GM23338 (cell line): ENCODE measurements at regions not wholly inside any gene's neighbourhood (a gene's known extent, or its start where the extent isn't known, plus 50 kb on each side); places are given as distances from the start of the nearest gene placed in this dataset.

ENCODE experiments used
- ATAC-seq: fragments of 200-7000 bp; cut with Tn5 transposase; 3 replicates; pipeline ENCODE4 v1.9.1; 2020
- DNase-seq: peaks from one replicate; pipeline ENCODE4 v3.0.0-alpha.2; 2015; ENCODE audit warnings: low spot score
- H2AFZ ChIP-seq: fragments of 200-600 bp; sonication (generic); 2 replicates; pipeline ENCODE4 v1.8.0; 2016; ENCODE audit warnings: antibody characterized with exemption, mild to moderate bottlenecking, moderate library complexity
- H3F3A ChIP-seq: fragments of 200-600 bp; sonication (generic); replicated peaks from 2 replicates; pipeline ENCODE4 v1.8.0; 2017; ENCODE audit warnings: antibody characterized with exemption, mixed run types, low read depth
- H3K27ac ChIP-seq: fragments of 200-600 bp; sonication (generic); 2 replicates; pipeline ENCODE4 v1.6.1; 2016; ENCODE audit warnings: low read depth
- H3K27me3 ChIP-seq: fragments of 200-600 bp; sonication (generic); 2 replicates; pipeline ENCODE4 v1.8.0; 2016; ENCODE audit warnings: mild to moderate bottlenecking, mixed run types, moderate library complexity; ENCODE audit not compliant: insufficient read depth
- H3K36me3 ChIP-seq: fragments of 200-600 bp; sonication (generic); 2 replicates; pipeline ENCODE4 v1.8.0; 2016; ENCODE audit warnings: mild to moderate bottlenecking; ENCODE audit not compliant: insufficient read depth
- H3K4me1 ChIP-seq: fragments of 200-600 bp; sonication (generic); 2 replicates; pipeline ENCODE4 v1.8.0; 2016; ENCODE audit warnings: mild to moderate bottlenecking, moderate library complexity; ENCODE audit not compliant: insufficient read depth
- H3K4me2 ChIP-seq: fragments of 200-600 bp; sonication (generic); 2 replicates; pipeline ENCODE4 v1.7.1; 2017; ENCODE audit warnings: mixed run types
- H3K4me3 ChIP-seq: fragments of 200-600 bp; sonication (generic); 2 replicates; pipeline ENCODE4 v1.6.1; 2016; ENCODE audit warnings: mixed run types
- H3K79me2 ChIP-seq: fragments of 200-600 bp; sonication (generic); replicated peaks from 2 replicates; pipeline ENCODE4 v1.8.0; 2017; ENCODE audit warnings: mild to moderate bottlenecking; ENCODE audit not compliant: insufficient read depth
- H3K9me2 ChIP-seq: fragments of 200-600 bp; sonication (generic); 2 replicates; pipeline ENCODE4 v1.8.0; 2017; ENCODE audit not compliant: insufficient read depth
- H4K20me1 ChIP-seq: fragments of 200-600 bp; sonication (generic); replicated peaks from 2 replicates; pipeline ENCODE4 v1.8.0; 2017; ENCODE audit warnings: mild to moderate bottlenecking; ENCODE audit not compliant: insufficient read depth
- H3K27ac Mint-ChIP-seq: 2 replicates; pipeline ENCODE4 v1.8.0; 2020; ENCODE audit warnings: inconsistent platforms, mild to moderate bottlenecking, moderate library complexity, mixed read lengths
- H3K27me3 Mint-ChIP-seq: 3 replicates; pipeline ENCODE4 v1.8.0; 2022; ENCODE audit warnings: low read depth, mild to moderate bottlenecking, moderate library complexity, mixed read lengths, inconsistent platforms; ENCODE audit not compliant: insufficient read depth, poor library complexity
- H3K36me3 Mint-ChIP-seq: 3 replicates; pipeline ENCODE4 v1.8.0; 2021; ENCODE audit warnings: low read depth, mild to moderate bottlenecking, inconsistent platforms, moderate library complexity, mixed read lengths
- H3K4me1 Mint-ChIP-seq: 3 replicates; pipeline ENCODE4 v1.8.0; 2020; ENCODE audit warnings: mild to moderate bottlenecking, inconsistent platforms, mixed read lengths
- H3K4me3 Mint-ChIP-seq: 3 replicates; pipeline ENCODE4 v1.8.0; 2021; ENCODE audit warnings: moderate library complexity, mild to moderate bottlenecking, inconsistent platforms, mixed read lengths
- H3K9me3 Mint-ChIP-seq: 3 replicates; pipeline ENCODE4 v1.8.0; 2020; ENCODE audit warnings: moderate library complexity, mild to moderate bottlenecking, inconsistent platforms, mixed read lengths
- CREB1 ChIP-seq: fragments of 250-450 bp; sonication (Bioruptor Pico); IDR thresholded peaks from 2 replicates; pipeline ENCODE4 v1.5.0; 2020; ENCODE audit warnings: low read depth, mild to moderate bottlenecking, moderate library complexity
- EZH2 ChIP-seq: fragments of 200-600 bp; sonication (generic); IDR thresholded peaks from one replicate; pipeline ENCODE4 v1.8.0; 2017; ENCODE audit warnings: antibody characterized with exemption, mild to moderate bottlenecking, low read depth; ENCODE audit not compliant: unreplicated experiment
- EZH2phosphoT487 ChIP-seq: fragments of 200-600 bp; sonication (generic); IDR thresholded peaks from one replicate; pipeline ENCODE4 v1.8.1; 2018; ENCODE audit warnings: antibody characterized with exemption; ENCODE audit not compliant: unreplicated experiment
- JUNB ChIP-seq: IDR thresholded peaks from one replicate; pipeline ENCODE4 v1.6.1; 2016; ENCODE audit warnings: antibody characterized with exemption; ENCODE audit not compliant: unreplicated experiment
- NANOG ChIP-seq: IDR thresholded peaks from 2 replicates; pipeline ENCODE4 v1.6.1; 2016; ENCODE audit warnings: antibody characterized with exemption, borderline replicate concordance
- POLR2AphosphoS5 ChIP-seq: IDR thresholded peaks from 2 replicates; pipeline ENCODE4 v1.6.1; 2016; ENCODE audit warnings: antibody characterized with exemption, low read depth
- STAT1 ChIP-seq: IDR thresholded peaks from one replicate; pipeline ENCODE4 v1.6.1; 2016; ENCODE audit warnings: antibody characterized with exemption; ENCODE audit not compliant: unreplicated experiment
- ZNF114 ChIP-seq: fragments of 250-450 bp; sonication (Bioruptor Pico); IDR thresholded peaks from 2 replicates; pipeline ENCODE4 v1.5.0; 2020; ENCODE audit warnings: mild to moderate bottlenecking, moderate library complexity
- ZNF331 ChIP-seq: fragments of 250-450 bp; sonication (Bioruptor Pico); IDR thresholded peaks from 2 replicates; pipeline ENCODE4 v1.5.0; 2020; ENCODE audit warnings: low read depth, mild to moderate bottlenecking, moderate library complexity
- ZNF462 ChIP-seq: fragments of 250-450 bp; sonication (Bioruptor Pico); IDR thresholded peaks from 2 replicates; pipeline ENCODE4 v1.5.0; 2020; ENCODE audit warnings: mild to moderate bottlenecking, moderate library complexity
- TF ChIP-seq, protein P1 (sequence below), 2 experiments: fragments of 200-600 bp in 1 of 2; sonication (generic) in 1 of 2; conservative IDR thresholded peaks; 2 replicates each; pipeline versions ENCODE4 v1.5.1 to v1.6.1; 2016 to 2017; ENCODE audit warnings: antibody characterized with exemption in 2 of 2, low read depth in 2 of 2, mild to moderate bottlenecking in 2 of 2, moderate library complexity in 1 of 2
- TF ChIP-seq, protein P2 (sequence below): IDR thresholded peaks from 2 replicates; pipeline ENCODE4 v1.6.1; 2016; ENCODE audit warnings: antibody characterized with exemption
- TF ChIP-seq, protein P3 (sequence below): IDR thresholded peaks from one replicate; pipeline ENCODE4 v1.6.1; 2018; ENCODE audit warnings: antibody characterized with exemption; ENCODE audit not compliant: unreplicated experiment

DNA sequence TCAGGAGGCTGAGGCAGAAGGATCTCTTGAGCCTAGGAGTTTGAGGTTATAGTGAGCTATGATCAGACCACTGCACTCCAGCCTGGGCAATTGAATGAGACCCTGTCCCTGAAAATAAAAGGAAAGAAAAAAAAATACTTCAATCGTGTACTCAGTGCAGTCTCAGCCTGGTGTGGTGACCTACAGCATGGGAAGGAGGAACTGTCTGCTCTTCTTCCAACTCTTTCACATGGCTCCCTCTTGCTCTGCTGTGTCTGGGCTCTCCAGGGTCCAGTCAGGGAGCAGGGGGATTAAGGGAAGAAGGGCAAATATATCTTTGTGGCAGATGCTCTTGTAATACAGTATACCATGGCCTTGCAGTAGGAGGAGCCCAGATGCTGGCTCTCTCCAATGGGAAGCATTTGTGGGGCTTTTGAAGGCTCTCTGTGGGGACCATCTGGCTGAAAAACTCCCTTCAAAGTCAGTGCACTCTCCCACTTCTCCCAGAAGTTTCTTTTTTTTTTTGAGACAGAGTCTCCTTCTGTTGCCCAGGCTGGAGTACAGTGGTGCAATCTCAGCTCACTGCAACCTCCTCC, 76.6 kb upstream of the TMPO start:
- no peaks in the 10 kb centered on the region for H3K36me3 ChIP-seq
- H3K36me3 Mint-ChIP-seq = no peaks in the 10 kb centered on the region
- H3K27ac ChIP-seq = no peak overlapping the region
- no peak overlapping the region for H3K4me3 ChIP-seq
- peak overlapping the region; percentile 78; the same call in 1 of the 2 replicates for H2AFZ ChIP-seq
- peaks cover 5% of the 10 kb centered on the region; the same call in 1 of the 2 replicates for H3K9me2 ChIP-seq
- H3K4me2 ChIP-seq = no peak overlapping the region
- peaks cover 10% of the 10 kb centered on the region for H3K4me1 Mint-ChIP-seq
- DNase-seq (no peak), ATAC-seq (no peak)
- H4K20me1 ChIP-seq = no peaks in the 10 kb centered on the region
- no peak overlapping the region for H3K27ac Mint-ChIP-seq
- no peaks in the 10 kb centered on the region for H3K79me2 ChIP-seq
- no peak overlapping the region for H3K4me3 Mint-ChIP-seq
- peaks cover 8% of the 10 kb centered on the region; the same call in 1 of the 2 replicates for H3K4me1 ChIP-seq
- TF ChIP-seq ZNF114 (CRISPR knock-in tag) (no peak), CREB1 (CRISPR knock-in tag) (no peak), POLR2AphosphoS5 (no peak), ZNF331 (CRISPR knock-in tag) (no peak), EZH2phosphoT487 (no peak), NANOG (no peak), ZNF462 (CRISPR knock-in tag) (no peak), JUNB (no peak), EZH2 (no peak), STAT1 (no peak)
- TF ChIP-seq, protein P1, sequence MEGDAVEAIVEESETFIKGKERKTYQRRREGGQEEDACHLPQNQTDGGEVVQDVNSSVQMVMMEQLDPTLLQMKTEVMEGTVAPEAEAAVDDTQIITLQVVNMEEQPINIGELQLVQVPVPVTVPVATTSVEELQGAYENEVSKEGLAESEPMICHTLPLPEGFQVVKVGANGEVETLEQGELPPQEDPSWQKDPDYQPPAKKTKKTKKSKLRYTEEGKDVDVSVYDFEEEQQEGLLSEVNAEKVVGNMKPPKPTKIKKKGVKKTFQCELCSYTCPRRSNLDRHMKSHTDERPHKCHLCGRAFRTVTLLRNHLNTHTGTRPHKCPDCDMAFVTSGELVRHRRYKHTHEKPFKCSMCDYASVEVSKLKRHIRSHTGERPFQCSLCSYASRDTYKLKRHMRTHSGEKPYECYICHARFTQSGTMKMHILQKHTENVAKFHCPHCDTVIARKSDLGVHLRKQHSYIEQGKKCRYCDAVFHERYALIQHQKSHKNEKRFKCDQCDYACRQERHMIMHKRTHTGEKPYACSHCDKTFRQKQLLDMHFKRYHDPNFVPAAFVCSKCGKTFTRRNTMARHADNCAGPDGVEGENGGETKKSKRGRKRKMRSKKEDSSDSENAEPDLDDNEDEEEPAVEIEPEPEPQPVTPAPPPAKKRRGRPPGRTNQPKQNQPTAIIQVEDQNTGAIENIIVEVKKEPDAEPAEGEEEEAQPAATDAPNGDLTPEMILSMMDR (conservative IDR thresholded peaks at IDR 0.05; ENCODE audit: low read depth in 2 of 2) = no peak
- TF ChIP-seq, protein P2, sequence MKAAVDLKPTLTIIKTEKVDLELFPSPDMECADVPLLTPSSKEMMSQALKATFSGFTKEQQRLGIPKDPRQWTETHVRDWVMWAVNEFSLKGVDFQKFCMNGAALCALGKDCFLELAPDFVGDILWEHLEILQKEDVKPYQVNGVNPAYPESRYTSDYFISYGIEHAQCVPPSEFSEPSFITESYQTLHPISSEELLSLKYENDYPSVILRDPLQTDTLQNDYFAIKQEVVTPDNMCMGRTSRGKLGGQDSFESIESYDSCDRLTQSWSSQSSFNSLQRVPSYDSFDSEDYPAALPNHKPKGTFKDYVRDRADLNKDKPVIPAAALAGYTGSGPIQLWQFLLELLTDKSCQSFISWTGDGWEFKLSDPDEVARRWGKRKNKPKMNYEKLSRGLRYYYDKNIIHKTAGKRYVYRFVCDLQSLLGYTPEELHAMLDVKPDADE = no peak
- TF ChIP-seq, protein P3, sequence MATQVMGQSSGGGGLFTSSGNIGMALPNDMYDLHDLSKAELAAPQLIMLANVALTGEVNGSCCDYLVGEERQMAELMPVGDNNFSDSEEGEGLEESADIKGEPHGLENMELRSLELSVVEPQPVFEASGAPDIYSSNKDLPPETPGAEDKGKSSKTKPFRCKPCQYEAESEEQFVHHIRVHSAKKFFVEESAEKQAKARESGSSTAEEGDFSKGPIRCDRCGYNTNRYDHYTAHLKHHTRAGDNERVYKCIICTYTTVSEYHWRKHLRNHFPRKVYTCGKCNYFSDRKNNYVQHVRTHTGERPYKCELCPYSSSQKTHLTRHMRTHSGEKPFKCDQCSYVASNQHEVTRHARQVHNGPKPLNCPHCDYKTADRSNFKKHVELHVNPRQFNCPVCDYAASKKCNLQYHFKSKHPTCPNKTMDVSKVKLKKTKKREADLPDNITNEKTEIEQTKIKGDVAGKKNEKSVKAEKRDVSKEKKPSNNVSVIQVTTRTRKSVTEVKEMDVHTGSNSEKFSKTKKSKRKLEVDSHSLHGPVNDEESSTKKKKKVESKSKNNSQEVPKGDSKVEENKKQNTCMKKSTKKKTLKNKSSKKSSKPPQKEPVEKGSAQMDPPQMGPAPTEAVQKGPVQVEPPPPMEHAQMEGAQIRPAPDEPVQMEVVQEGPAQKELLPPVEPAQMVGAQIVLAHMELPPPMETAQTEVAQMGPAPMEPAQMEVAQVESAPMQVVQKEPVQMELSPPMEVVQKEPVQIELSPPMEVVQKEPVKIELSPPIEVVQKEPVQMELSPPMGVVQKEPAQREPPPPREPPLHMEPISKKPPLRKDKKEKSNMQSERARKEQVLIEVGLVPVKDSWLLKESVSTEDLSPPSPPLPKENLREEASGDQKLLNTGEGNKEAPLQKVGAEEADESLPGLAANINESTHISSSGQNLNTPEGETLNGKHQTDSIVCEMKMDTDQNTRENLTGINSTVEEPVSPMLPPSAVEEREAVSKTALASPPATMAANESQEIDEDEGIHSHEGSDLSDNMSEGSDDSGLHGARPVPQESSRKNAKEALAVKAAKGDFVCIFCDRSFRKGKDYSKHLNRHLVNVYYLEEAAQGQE = no peak
- peaks cover 4% of the 10 kb centered on the region for H3K27me3 Mint-ChIP-seq
- no peaks in the 10 kb centered on the region for H3K27me3 ChIP-seq
- peaks cover 11% of the 10 kb centered on the region; the same call in 2 of the 3 replicates for H3K9me3 Mint-ChIP-seq
- no peaks in the 10 kb centered on the region for H3F3A ChIP-seq
